NCI-H1436 treated with DMSO at 0.1 percent for 48 hours (cell line): ENCODE measurements at regions not wholly inside any gene's neighbourhood (a gene's known extent, or its start where the extent isn't known, plus 50 kb on each side); places are given as distances from the start of the nearest gene placed in this dataset.

Source experiments
- DNase-seq: peaks from one replicate; lab custom pipeline; 2025; lab: John Stamatoyannopoulos, UW

DNA sequence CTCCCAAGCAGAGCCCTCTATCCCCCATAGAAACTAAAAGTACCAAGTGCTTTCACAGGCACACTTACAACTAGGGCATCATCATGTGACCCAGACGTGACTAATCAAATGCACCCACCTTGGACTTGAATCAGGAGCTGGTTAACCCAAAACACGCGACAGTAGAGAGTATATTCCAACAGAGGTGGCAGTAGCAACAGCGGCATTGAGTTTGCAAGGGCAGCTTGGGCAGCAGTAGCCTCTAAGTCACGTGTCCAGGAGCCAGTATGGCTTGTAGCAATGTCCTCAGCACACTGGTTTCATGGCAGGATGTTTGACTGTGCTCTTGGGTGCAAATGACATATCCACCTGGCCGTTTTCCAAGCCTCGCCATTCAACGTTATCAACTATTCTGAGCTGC is 73.4 kb upstream of the DNAH5 start:
- DNase-seq = no peak

DNA sequence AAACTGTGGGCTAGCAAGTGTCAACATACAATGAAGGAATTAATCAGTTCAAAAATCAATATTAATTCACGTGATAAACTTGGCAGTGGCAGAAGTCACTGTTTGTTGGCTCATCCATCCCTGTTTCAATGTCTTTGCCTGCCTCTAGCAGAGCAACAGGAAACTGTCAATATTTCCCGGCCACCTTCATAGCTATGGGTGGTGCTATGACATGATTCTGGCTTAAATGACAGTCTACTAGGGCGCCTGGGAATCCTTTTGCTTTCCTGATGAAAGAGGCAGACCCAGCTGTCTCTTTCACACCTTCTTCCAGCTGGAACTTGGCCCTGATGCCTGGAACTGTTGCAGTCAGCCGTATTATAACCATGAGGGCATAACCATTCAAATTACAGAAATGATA is 72.1 kb upstream of the DNAH5 start:
- DNase-seq = no peak

DNA sequence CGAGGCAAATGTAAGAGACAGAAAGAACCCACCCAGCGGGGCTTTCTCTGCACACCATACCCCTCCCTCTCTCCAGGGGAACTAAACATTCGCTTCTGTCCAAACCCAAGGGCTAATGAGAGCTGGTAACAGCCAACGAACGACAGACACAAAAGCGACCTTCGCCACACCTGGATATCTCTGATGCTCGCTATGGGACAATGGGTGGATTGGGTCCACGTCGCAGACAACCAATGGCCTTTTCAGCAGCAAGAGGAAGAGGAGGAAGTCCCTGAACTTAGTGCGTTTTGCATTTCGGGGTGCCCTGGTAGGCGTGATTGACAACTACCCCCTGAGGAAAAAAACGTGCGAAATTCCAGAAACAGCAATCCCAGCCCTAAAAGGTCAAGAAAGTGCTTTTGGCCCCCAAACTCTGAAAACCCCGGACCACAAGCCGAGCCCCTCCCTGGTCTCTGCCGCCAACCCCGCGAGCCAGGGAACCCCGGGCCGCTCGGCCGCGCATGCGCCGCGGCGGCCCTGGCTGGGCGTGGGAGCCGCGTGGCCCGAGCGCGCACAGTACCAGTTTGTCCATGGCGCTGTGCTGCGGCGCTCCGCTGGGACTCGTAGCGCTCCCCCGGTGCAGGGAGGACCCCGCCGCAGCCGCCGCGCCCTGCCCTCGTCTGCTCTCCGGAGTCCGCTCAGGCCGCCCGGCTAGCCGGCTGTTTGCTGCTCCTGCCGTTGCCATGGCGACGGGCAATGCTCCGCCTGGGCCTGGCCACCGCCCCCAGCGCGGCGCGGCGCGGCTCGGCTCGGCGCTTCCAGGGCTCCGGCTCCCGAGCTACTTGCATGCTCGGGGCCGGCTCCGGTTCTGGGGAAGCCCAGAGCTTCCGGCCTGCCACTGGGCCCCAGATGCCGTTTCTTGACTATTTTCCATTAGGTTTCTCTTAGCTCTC is 66.9 kb upstream of the DNAH5 start:
- DNase-seq = peak; percentile 1

DNA sequence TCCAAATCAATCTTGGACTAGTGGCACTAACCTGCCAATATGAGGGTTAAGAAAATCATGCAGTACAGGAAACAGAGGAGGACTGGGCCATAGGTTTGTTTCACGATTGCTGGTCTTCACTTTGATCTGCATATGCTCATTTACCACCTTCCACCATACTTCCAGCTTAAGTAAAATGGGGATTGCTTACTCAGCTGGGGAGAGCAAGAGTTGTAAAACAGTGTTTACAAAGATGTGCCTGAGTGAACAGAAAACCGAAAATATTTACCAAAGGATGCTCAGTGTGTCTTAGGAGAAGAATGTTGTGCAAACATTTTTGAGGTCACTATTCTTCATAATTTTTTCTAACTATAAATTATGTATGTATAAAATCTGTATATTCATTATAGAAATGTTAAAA is 65.1 kb upstream of the DNAH5 start:
- no peak for DNase-seq

DNA sequence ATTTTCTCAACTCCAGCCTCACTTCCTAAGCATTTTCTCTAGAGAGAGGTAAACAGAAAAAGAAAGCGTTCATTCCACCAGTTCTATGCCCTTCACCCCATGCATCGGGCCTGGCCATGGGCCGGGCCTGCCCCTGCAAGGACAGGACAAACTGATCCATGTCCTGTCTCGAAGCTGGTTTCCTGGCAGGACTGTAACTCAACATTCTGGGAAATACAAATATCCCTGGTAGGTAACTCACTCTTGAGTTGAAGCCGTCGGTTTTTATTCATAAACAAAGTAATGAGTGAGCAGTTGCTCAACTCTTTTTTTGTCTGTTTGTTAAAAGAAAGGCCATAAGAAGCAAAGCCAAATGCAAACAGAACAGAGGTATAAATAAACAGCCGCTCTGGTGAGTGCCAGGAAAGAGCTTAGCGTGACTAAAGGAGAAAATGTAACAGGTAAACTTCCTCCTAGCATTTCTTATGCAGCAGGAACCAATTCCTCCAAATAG is 64.4 kb upstream of the DNAH5 start:
- DNase-seq = no peak

DNA sequence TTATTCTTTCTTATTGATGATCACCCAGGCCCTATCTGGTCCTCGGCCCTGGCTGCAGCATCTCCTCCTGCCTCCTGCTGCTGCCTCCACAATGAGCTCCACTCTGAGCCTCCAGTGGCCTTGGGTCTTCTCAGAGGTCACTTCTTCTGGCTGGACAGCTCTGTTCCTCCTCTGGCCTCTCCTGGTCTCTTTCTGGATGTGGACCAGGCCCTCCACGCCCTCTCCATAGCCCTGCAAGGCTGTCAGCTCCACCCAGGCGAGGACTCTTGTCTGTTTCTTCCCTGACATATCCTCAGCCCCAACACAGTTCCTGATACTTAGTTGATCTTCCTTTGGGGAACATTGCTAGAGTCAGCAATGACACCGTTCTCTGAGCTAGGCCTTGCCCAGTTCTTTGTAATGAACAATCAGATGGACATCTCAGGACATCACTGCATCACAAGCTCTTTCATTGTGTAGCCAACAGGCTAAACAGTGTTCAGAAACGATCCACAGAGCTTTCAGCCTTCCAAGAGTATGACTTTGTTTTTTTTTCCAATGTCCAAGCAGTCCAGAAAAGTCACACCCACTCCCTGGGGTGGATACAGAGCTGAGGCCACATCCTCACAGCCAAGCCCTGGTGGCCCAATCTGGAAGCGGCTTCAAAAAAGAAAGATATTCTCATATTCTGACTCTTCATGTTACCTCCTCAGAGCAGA is 62.5 kb upstream of the DNAH5 start:
- DNase-seq = no peak

DNA sequence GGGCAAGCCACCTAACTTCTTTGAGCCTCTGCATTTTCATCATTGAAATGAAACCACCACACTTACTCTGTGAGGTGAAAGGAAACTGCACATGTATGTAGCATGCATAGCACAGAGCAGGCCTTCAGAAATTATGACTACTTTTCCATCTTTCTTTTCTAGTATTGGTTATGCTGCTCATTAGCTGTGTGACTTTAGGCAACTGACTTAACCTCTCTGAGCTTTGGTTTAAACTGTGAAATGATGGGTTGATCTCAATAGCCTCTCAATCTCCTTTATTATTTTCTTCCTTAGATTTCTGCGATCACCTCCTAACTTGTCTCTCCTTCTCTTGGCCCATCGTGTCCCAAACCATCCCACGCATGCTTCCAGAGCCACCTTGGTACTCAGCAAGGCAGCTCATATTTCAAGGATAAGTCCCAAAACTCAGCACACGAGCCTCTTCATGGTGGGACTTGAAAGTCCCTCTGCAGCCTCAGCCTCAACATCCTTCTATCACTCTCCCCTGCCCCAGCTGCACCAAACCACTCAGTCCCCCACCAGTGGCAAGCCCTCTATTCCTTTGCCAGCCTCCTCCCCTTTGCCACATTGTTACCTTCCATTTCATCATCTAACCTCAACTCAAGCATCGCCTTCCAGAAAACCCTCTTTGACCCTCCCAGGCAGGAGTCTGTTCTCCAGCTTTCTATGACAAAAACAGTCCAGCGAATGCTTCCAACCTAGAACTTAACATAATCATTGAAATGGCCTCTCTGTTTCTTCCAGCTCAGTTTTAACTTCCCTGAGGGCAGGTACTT is 60.3 kb upstream of the DNAH5 start:
- no peak for DNase-seq

DNA sequence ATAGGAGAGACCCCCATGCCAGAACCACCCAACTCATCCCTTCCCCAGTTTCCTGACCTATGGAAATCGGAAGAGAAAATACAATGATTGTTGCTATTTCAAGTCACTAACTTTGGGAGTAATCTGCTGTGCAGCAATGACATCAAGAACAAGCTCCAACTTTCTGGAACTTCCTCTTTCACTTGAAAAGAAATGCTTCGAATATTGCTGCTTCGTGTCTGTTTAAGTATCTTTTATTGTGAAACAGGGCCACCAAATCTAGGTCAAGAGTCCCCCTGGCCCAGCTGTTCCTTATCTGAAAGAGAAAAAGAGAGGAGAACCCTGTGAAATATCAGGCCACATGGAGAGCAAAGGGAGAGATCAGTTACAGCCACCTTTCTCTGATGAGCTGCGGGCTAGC is 59.4 kb upstream of the DNAH5 start:
- no peak for DNase-seq

DNA sequence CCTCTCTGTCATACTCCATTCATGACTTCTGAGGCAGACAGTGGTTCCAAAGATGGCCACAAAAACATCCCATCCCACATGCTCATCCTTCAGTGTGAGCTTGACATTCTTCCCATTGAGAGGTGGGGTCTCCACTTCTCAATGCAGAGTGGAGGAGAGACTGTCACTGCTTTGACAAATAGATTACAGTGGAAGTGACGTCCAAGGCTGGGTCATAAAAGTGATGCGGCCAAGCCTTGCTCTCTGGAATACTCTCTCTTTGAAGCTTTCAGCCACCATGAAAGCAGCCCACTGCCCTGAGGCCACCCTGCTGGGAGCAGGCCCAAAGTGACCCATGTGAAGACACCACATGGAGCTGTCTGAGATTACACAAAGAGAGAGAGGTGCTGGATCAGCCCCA is 59.0 kb upstream of the DNAH5 start:
- DNase-seq = no peak

DNA sequence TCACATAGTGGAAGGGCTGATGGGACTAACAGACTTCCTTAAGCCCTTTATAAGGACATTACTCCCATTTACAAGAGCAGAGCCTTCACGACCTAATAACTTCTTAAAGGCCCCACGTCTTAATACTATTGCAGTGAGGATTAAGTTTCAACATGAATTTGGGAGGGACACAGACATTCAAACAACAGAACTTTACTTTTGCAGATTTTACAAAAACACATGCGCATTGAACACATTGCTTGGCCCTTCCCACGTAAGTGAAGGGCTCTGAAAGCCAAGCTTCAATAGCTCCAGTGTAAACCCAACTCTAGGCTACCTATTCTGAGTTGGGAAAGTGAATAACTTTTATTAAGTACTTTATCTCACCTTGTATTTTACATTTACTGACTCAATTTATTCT is 53.8 kb upstream of the DNAH5 start:
- no peak for DNase-seq

DNA sequence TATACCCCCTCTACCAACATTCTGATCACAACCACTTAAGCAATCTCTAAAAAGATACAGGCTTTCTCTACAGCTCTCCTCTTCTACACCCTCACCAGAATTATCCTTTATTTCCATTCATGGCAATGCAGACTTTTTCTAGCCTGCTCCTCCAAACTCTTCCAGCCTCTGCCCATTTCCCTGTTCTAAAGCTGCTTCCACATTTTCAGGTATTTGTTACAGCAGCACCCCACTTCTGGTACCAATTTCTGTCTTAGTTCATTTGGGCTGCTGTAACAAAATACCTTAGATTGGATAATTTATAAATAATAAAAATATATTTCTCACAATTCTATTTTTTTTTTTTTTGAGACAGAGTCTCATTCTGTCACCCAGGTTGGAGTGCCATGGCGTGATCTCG is 53.0 kb upstream of the DNAH5 start:
- DNase-seq = no peak

DNA sequence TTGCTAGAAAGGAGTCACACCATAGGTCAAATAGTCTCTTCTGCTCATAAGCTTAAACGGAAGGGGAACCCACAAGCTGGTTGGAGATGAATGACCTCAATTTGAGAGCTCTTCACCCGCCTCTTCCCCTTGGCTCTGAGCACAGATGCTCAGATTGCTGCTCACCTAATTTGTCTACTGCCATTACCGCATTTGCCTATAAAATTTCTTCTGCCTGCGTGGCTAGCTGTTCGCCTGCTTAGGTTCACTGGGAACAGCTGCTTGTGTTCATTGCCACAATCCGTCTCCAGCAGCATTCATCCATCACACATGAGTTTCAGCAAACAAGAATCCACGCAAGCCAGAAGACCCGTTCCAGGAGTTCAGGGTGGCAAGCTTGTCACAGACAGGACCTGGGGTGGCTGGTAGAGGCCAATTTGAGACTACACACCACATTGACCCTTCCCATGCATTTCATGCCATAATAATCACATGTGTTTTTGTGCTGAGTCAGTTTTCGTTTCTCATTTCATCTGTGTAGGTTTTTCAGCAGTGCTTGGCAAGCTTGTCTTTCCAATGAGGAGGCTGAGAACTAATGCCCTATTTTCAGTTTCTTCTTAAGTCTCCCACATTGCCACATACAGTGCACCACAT is 50.2 kb upstream of the DNAH5 start:
- DNase-seq = no peak
